Left renal pelvis (tissue), 4 donors: ENCODE measurements at regions not wholly inside any gene's neighbourhood (a gene's known extent, or its start where the extent isn't known, plus 50 kb on each side); places are given as distances from the start of the nearest gene placed in this dataset.
A peak's percentile ranks its signal among the peaks of the same experiment; 100 is the strongest.

Experiments
- DNase-seq, 4 donors: peaks; one replicate each; pipeline ENCODE4 v3.0.0-alpha.2; 2013; ENCODE audit warnings: low read depth in 4 of 4, low spot score in 3 of 4

DNA sequence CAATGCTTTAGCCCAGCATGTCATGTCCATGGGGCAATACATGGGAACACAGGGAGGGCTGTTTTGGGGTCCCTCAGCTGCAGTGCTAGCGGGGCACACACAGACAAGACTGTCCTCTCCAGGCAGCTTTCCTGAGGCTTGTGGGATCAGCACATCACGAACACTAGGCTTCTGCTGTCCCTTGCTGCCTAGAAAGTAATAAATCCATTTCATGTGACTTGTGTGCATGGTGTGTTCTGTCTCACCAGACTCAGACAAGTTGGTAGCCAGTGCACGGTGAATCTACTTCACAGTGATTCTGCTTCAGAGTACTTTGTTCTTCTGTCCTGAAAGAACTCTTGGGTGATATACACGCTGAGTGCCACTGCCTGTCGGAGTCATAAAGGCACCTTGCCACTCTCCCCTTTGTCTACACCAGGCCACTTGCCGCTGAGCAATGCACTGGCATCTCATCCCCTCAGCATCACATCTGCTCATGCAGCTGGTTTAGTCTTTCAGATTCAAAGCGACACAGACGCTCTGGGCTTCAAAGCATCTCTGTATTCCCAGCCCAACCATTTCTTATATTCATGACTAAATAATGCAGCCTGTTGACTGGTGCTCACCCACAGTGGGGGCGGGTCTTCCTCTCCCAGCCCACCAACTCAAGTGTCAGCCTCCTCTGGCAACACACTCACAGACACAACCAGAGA lies 95.2 kb upstream of the COX10 start:
- DNase-seq, result no peak

DNA sequence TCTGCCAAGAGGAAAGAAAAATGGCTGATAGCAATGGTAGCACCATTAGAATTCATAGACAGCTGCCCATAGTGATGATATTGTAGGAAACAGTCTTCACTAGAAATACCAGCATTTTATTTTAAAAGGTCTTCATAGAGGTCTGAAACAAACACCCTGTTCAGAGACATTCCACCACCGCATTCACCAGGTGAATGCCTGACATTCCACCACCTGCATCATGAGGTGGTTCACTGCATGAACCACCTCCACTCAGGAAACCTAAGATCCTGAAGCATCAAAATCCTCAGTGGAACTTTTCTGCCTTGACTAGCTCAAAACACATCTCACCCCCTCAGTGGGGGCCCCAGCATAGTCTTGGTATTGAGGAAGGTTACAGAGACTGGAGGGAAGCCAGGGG lies 91.5 kb upstream of the COX10 start:
- no peak for DNase-seq

DNA sequence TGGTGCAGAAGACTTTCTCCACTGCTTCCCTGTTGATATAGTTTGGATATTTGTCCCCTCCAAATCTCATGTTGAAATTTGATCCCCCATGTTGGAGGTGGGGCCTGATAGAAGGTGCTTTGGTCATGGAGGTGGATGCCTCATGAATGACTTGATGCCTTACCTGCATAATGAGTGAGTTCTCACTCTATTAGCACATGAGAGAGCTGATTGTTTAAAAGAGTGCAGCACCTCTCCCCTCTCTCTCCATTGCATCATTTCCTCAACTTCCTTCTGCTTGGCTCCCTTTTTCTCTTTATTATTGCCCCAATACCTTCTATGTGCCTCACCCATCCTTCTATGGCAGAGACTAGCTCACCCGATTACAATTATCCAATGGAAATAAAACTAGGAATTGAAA lies 90.8 kb upstream of the COX10 start:
- DNase-seq, result no peak

DNA sequence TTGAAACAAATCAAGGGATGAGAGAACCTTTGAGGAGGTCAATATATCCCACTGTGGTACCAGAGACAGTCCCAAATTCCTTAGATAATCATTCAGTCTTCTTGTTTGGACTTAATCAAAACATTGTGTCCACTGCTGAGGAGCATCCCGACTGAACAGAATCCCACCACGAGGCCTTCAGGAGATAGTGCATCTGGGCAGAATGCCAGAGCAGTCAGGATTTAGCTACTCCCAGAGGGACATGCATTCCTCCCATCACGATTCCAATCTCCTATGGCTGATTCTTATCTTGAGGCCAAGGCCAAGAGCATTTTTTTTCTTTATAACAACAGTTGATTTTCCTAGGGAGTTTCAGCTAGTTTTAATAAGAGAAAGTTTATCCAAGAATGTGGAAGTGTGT lies 87.4 kb upstream of the COX10 start:
- DNase-seq, result no peak

DNA sequence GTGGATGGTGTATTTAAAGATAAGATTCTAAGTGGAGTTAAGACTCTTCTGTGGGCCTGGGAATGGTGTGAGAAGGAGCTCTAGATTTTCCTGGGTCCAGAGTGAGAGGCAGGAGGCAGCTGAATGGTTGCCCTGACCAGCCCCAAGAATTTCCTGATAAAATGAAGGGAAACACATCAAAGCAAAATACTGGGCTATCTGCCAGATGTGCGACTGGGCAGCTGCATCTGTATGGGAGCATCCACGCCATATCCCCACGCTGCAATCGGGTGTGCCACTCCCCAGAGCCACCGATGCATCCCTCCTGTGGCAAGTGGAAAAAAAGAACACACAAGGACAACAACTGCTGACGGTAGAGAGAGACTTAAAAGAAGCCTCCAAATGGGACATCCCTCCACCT lies 84.3 kb upstream of the COX10 start:
- DNase-seq, result no peak

DNA sequence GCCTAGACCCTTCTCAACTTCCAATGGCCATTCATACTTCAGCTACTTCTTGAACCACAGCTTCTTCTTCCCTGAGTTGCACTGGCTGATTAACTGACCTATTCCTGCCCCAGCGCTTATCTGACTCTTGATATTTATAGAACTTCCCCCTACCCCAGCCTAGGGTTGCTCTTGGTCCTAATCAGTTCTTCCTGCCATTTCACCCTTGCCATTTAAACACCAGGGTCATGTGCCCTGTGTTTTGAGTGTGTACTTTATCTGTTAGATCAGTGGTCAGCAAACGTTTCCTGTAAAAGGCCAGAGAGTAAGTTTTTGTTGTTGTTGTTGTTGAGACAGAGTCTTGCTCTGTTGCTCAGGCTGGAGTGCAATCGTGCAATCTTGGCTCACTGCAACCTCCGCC lies 82.4 kb upstream of the COX10 start:
- DNase-seq, result no peak

DNA sequence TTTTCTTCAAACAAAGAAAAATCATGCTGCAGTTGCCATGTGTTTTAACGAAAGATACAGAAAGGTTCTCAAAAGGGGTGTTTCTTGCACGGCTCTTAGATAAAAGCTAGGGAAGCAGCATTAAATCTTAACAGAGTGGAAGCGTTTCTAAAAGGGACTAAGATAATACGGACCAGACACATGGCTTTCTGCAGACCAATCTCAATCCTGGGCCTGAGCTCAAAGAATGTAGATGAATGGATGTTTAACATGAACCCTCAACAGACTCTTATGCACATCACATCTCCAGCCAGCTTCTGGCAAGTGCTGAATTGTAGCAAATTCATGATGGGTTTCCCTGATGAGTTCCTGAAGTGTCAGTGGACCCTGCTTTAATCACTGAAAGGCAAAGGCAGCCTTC lies 80.2 kb upstream of the COX10 start:
- DNase-seq, result no peak

DNA sequence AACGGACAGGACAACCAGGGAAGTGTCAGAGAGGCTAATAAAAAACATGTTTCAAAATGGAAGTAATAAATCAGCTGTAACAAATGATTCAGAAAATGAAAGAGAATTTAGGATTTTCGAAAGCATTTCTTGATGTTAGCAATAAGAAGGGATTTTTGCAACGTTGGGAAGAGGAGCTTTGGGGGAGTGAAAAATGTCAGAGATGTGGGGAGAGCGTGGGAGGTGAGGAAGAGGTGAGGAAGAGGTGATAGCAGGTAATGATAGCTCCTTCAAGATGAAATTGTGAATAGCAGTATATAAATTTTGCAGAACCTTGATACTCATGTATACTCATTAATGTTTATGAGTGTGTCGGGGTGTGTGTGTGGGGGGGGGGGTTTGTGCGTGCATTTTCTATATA lies 76.2 kb upstream of the COX10 start:
- no peak for DNase-seq

DNA sequence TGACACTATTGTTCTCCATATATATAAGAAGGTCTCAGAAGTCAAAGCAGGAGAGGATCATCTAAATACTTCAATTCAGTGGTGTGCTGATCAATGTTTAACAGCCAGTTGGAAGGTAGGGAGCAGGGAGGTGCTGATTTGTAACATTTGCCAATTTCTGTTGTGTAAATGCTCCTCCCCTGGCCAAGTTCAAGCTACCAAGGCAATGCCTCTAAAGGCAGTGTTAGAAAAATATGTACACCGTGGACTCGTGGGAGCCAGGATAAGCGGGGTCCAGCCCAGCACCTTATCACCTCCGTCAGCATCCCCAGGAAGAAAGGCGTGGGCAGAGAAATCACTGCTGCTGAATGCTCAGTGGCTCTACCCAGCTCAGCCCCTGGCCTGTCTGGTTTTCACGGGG lies 75.3 kb upstream of the COX10 start:
- DNase-seq, result no peak

DNA sequence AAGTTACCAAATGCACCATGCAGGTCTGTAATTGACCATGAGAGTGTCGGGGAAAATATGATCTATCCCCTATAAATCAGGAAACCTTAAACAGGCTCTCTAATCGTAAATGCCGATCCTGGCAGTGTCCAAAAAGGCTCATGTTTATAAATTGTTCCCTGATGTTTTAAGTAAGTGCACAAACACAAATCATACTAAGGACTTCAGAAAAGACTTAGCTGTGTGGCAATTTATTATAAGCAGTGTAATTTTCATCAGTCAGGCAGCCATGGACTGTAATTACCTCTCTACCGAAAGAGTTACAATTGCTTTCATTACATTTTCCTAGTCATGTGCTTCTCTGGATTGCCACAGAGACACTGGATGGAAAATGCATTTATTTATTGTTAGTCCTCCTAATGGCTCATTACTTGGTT lies 73.4 kb upstream of the COX10 start:
- DNase-seq, result peak in 1 of 4 donors; percentile 3

DNA sequence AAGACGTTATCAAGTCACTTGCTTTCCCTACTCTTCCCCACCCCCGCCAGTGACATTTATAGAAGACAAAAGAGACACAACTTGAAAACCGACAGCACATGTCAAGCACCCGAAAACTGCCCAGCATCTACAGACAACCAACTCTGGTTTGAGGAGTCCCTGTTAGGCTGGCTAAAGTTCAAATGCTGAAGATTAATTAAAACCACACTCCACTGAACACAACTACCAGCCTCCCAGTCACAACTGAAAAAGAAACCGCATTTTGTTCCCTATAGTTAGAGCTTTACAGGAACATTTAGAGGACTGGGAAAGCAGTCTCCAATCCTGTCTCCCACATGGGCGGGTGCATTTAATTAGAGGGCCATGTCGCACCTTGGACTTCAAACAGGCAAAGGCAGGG lies 73.0 kb upstream of the COX10 start:
- DNase-seq, result peak in 3 of 4 donors; percentile 12 to 29 (median 19)

DNA sequence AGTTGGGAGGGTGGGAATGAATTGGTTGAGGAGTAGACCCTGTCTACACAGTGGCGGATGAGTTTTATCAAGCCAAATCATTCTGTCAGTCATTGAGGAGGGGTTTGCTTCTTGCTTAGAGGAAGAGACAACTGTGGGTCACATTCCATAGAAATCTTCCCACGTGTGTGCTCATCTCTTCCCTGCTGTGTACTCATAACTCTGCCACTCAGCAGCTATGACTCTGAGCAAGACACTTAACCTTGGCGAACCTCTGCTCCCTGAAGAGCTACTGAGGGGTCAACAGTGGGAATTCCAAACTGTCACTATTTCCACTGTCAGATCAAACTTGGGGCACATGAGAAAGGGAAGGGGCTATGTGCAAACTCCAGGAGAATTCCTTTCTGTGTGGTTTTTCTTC lies 72.6 kb upstream of the COX10 start:
- peak in 2 of 4 donors; percentile 12 to 24 for DNase-seq

DNA sequence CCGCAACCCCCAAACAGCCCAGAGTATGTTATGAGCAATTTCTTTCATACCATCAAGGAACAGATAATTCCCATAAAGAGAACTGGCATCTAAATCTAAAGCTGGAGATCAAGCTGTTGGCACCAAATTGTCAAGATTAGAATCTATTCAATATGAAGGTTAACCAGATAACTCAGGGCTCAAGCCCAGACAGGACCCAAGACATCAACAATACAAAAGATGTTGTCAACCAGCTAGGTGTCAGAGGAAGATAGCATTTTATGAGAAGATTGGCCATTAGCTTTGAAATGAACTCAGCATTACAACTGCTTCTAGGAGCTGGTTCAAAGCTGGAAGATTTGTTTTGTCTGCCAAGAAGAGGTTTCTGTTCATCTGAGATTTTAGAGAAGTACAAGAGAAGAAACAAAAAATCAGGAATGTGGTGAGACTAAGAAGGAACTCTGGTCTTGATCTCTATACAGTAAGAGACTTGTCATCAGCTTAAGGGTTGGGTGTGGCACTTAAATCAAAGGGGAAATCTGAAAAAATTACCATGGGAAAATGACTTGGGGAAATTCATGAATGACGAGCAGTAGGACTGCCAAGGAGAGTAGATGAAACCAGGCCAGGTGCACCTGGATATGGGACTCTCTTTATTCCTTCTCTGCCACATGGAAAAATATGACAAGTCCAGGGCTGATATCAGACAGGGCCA lies 64.2 kb upstream of the COX10 start:
- no peak for DNase-seq

DNA sequence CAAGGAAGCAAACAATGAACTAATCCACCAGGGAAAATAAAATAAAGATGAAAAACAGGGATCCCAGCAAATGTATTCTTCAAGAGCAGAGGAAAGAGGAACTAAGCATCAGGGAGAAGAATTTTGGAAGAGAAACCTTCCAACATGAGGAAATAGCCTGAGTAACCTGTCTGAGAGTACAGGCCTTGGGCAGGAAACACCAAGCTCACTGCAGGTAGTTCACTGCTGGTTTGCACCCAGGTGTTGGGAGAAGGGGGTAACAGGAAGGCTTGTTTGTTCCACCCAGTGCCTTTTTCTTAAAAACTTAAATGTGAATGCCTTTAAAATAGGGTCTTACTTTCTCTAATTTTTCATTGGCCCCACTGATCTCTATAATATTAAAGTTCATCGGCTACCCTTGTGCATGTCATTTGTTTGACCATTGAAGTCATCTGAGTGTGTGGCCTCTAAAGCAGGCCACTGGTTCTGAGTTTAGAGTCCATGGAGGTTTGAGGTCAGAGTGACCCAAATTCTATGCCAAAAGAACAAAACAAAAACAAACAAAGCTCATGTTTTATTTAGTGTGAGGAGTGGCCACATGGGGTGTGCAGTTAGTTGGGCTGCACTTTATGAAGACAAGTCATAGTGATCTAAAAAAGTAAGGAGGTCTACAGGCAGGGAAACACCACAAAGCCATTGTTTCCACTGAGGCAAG lies 62.9 kb upstream of the COX10 start:
- DNase-seq, result no peak

DNA sequence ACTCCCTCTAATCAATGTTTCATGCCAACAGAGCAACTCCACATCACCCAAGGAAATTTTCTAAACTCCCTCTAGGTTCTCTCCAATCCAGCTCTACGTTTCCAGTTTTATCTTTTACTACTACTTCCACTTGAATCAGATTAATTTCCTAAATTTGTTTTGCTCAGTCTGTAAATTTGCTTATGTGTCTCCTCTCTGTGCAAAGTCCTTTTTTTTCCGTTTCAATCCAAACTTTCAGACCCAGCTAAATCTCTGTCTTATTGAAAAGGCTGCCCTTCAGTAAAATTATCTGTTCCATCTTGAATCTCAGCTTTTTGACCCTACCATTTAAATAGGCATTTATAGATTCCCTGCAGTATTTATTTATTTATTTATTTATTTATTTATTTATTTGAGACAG lies 61.4 kb upstream of the COX10 start:
- no peak for DNase-seq

DNA sequence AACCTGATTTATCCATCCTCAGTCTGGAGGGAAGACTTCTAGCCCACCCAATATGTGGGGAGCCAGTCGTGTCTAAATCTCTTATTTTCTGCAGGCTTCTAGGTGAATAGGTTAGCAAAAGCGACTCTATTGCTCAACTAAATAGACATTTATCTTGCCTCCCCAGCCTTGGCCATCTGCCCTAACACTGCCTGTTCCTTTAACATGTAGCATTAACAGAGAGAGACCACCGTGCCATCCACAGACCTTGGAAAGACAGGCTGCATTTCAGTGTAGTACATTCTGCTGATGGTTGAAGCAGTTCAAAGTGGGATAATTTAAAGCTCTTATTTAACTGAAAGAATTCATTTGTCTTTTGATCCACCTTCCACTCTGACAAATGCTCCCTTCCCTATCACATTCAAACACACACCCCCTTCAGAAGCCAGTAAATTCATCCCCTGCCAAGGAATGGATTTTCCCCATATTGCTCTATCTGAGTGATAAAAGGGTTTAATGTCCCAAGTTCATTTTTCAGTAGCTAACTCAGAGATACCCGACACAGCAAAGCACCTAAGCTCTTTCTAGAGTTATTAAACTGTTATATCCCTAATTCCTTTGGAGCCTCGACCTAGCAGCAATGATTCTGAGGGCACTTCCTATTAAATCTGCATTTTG lies 58.1 kb upstream of the COX10 start:
- no peak for DNase-seq

DNA sequence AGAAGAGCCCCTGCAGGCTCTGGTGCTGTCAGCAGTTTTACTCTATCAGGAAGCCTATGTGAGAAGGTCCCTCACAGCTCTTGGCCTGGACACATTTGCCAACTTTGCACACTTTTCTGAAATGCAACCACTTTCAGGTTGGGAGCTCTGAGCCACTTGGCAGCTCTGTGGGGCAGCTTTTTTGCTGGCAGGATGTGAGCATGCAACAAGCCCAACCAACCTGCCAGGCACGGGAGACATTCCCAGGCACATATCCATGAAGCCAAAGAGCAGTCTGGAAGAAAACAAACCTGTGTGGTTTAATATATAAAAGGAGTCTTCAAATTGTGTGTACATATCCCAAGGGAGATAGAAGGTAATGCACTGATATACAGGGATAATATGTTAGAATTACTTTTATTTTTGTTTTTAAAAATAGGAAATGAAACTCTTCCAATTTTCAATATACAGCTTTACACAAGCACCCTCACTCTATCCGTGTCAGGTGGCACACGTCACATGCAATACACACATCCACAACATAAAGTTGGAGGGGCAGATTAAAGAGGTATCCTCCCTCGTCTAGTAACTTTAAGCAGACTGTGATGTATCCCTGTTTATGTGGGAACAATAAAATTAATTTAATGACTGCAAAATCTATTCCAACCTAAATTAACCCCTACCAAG lies 57.4 kb upstream of the COX10 start:
- no peak for DNase-seq

DNA sequence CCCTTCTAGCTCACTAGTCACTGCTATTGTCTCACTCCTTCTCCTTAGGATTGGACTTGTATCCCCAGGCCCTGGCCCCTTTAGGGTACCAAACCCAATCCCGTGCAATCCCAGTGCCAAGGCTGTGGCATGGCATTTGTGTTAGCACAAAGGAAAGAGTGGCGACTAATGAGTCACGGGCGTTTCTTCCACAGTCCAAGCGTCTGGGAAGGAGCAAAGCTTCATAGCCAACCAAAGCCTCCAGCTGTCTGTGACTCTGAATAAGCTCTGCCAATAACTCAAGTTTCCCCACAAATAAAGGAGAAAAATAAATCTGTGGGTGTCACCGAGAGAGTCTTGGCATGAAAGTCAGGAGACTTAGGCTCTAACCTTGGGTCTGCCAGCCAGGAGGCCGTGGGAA lies 54.6 kb upstream of the COX10 start:
- DNase-seq, result no peak

DNA sequence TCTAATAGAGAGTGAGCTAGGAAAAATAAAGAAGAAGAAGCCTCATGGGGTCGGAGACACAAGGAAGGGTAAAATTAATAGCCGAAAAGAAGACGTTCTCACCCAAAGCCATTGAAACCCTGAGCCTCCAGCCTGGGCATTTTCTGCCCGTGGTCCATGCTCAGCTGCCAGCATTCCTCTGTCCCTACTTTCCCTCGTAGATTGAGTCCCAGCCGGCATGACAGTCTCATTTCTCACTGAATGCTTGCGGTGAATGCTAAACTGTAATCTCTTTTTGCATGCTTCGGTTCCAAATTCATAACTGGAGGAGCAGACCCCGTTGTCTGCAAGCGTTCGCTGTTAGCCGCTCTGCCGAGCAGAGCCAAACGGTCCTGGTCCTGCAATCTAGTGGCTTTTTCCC lies 54.0 kb upstream of the COX10 start:
- no peak for DNase-seq

DNA sequence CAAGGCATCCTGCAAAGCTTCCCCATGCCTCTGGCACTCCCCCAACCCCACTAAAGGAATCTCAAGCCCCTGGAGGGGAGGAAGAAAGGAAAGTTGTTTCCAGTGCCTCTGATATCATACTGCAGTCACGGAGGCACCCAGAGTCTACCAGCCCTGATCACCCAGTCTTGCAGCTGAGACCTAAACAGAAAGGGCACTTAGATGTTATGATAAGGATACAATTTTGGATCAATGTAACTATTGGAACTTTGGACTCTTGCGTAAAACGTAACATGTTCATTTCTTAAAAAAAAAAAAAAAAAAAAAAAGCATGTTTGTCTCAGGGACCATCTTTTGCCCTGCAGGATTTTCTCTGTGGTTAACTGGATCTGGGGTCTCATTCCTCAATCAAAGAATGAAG lies 52.4 kb upstream of the COX10 start:
- DNase-seq, result no peak
